Mesenchymal stem cell (in vitro differentiated cells and primary cell): ENCODE measurements at regions not wholly inside any gene's neighbourhood (a gene's known extent, or its start where the extent isn't known, plus 50 kb on each side); places are given as distances from the start of the nearest gene placed in this dataset.

Experiments used
- DNase-seq: peaks from one replicate; pipeline ENCODE4 v3.0.0-alpha.2; 2013
- H2AFZ ChIP-seq: one replicate; pipeline ENCODE4 v1.6.1; 2013; ENCODE audit warnings: low read depth, mild to moderate bottlenecking, control low read depth, inconsistent platforms, low read length, moderate library complexity
- H2AK5ac ChIP-seq: 2 replicates; pipeline ENCODE4 v1.6.1; 2013; ENCODE audit warnings: low read length, moderate library complexity, mild to moderate bottlenecking, inconsistent platforms; ENCODE audit not compliant: severe bottlenecking
- H2BK120ac ChIP-seq: one replicate; pipeline ENCODE4 v1.6.1; 2013; ENCODE audit warnings: low read depth, mild to moderate bottlenecking, inconsistent platforms, low read length, moderate library complexity
- H2BK12ac ChIP-seq, 2 experiments: one replicate each; pipeline ENCODE4 v1.6.1; 2013; ENCODE audit warnings: inconsistent platforms in 2 of 2, low read length in 2 of 2, mild to moderate bottlenecking in 2 of 2, moderate library complexity in 2 of 2, control low read depth in 1 of 2
- H2BK15ac ChIP-seq: one replicate; pipeline ENCODE4 v1.6.1; 2013; ENCODE audit warnings: mild to moderate bottlenecking, low read depth, inconsistent platforms; ENCODE audit not compliant: poor library complexity, severe bottlenecking
- H2BK5ac ChIP-seq: 2 replicates; pipeline ENCODE4 v1.6.1; 2013; ENCODE audit warnings: low read depth, mild to moderate bottlenecking, low read length, control low read depth, inconsistent platforms; ENCODE audit not compliant: poor library complexity, severe bottlenecking
- H3K14ac ChIP-seq, 2 experiments: one replicate each; pipeline ENCODE4 v1.6.1; 2013; ENCODE audit warnings: inconsistent platforms in 2 of 2, low read length in 2 of 2, control low read depth in 1 of 2, mild to moderate bottlenecking in 1 of 2, moderate library complexity in 1 of 2
- H3K18ac ChIP-seq, 2 experiments: one replicate each; pipeline ENCODE4 v1.6.1; 2013; ENCODE audit warnings: inconsistent platforms in 2 of 2, low read length in 2 of 2, control low read depth in 1 of 2, low read depth in 1 of 2, mild to moderate bottlenecking in 1 of 2
- H3K23ac ChIP-seq, 2 experiments: one replicate each; pipeline ENCODE4 v1.6.1; 2013; ENCODE audit warnings: inconsistent platforms in 2 of 2, low read length in 2 of 2, mild to moderate bottlenecking in 2 of 2, moderate library complexity in 2 of 2, control low read depth in 1 of 2
- H3K27ac ChIP-seq: 2 replicates; pipeline ENCODE4 v1.5.1; 2013; ENCODE audit warnings: mild to moderate bottlenecking, moderate library complexity, low read length, control low read depth, inconsistent platforms; ENCODE audit not compliant: poor library complexity, severe bottlenecking
- H3K27me3 ChIP-seq, 2 experiments: 2 replicates each; pipeline versions ENCODE4 v1.6.1 to v1.7.0; 2013; ENCODE audit warnings: low read length in 2 of 2, mild to moderate bottlenecking in 2 of 2, moderate library complexity in 2 of 2, control low read depth in 1 of 2, inconsistent platforms in 1 of 2; ENCODE audit not compliant: control insufficient read depth in 1 of 2, insufficient read depth in 1 of 2
- H3K36me3 ChIP-seq, 2 experiments: 2 replicates each; pipeline versions ENCODE4 v1.6.1 to v1.7.0; 2013; ENCODE audit warnings: low read length in 2 of 2, control low read depth in 1 of 2, inconsistent platforms in 1 of 2, low read depth in 1 of 2, mild to moderate bottlenecking in 1 of 2; ENCODE audit not compliant: insufficient read depth in 2 of 2, control insufficient read depth in 1 of 2
- H3K4ac ChIP-seq, 2 experiments: one replicate each; pipeline ENCODE4 v1.6.1; 2013; ENCODE audit warnings: inconsistent platforms in 2 of 2, low read length in 2 of 2, mild to moderate bottlenecking in 2 of 2, moderate library complexity in 2 of 2, control low read depth in 1 of 2, low read depth in 1 of 2
- H3K4me1 ChIP-seq: 2 replicates; pipeline ENCODE4 v1.6.1; 2013; ENCODE audit warnings: low read depth, low read length, control low read depth; ENCODE audit not compliant: control insufficient read depth, insufficient read depth
- H3K4me2 ChIP-seq: 2 replicates; pipeline ENCODE4 v1.6.1; 2013; ENCODE audit warnings: low read length, mild to moderate bottlenecking, inconsistent platforms; ENCODE audit not compliant: poor library complexity, severe bottlenecking
- H3K4me3 ChIP-seq, 2 experiments: 2 replicates each; pipeline versions ENCODE4 v1.5.1 to v1.7.0; 2013; ENCODE audit warnings: low read length in 2 of 2, mild to moderate bottlenecking in 2 of 2, control low read depth in 1 of 2, low read depth in 1 of 2; ENCODE audit not compliant: insufficient read depth in 1 of 2
- H3K79me1 ChIP-seq: replicated peaks from 2 replicates; pipeline ENCODE4 v1.6.1; 2013; ENCODE audit warnings: mild to moderate bottlenecking, control low read depth, low read length, inconsistent platforms; ENCODE audit not compliant: poor library complexity, severe bottlenecking
- H3K9ac ChIP-seq: 2 replicates; pipeline ENCODE4 v1.7.0; 2013; ENCODE audit warnings: mild to moderate bottlenecking, low read length, moderate library complexity
- H3K9me3 ChIP-seq: 2 replicates; pipeline ENCODE4 v1.7.0; 2013; ENCODE audit warnings: mild to moderate bottlenecking, low read length; ENCODE audit not compliant: control insufficient read depth
- H4K8ac ChIP-seq: one replicate; pipeline ENCODE4 v1.6.1; 2013; ENCODE audit warnings: inconsistent platforms, mild to moderate bottlenecking, low read length, moderate library complexity
- H4K91ac ChIP-seq: one replicate; pipeline ENCODE4 v1.6.1; 2013; ENCODE audit warnings: mild to moderate bottlenecking, low read length, inconsistent platforms
- WGBS: methylation state at CpG from one replicate; pipeline ENCODE4 v1.1.7; 2013; ENCODE audit warnings: mixed read lengths; 5-methylcytosine and 5-hydroxymethylcytosine counted together

DNA sequence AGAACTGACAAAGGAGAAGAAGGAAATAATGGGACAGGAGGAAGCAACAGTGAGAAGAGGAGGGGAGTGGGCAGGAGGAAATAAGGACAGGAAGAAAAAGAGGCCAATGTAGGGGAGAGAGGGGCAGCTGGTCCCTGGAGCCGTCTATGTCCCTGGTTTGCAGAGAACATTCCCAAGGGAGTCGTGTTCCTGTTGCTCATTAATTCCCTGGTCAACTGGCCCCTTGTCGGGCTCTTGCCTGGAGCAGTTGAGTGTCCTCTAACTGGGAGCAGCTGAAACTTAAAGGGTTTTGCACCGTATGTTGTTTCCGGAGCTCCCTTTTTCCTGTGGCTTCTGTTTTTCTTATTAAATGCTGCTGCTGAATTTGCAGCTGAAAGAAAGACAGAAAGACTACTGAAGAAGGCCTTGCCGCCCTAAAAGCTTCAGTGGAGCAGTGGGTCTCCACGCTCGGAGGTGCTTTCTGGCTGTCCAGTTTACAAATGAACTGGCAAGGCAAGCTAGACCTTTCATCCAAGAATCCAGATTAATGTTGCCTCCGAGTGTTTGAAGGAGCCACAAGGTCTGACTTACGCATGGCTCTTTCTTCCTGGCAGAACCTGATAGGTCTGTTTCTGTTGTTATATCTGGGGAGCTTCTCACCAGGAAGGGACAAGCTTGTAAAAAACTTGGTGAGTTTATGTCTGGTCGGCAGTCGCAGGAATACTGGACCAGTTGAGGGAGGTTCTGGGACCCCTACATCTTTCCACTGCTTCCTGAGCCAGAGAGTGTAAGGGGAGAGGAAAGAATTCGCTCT is 146.2 kb upstream of the RFLNA start:
- no peaks in the 10 kb centered on the region for H3K4me1 ChIP-seq
- no peak overlapping the region for H3K23ac ChIP-seq
- H3K18ac ChIP-seq = no peak overlapping the region
- H3K4me3 ChIP-seq = no peak overlapping the region
- H2BK5ac ChIP-seq = no peak overlapping the region
- H3K4me2 ChIP-seq = no peak overlapping the region
- peaks cover 21 to 25% of the 10 kb centered on the region in 2 experiments for H3K27me3 ChIP-seq
- H3K9ac ChIP-seq = no peak overlapping the region
- H3K79me1 ChIP-seq = no peaks in the 10 kb centered on the region
- H4K91ac ChIP-seq = no peak overlapping the region
- no peaks in the 10 kb centered on the region for H3K36me3 ChIP-seq
- H2BK15ac ChIP-seq = no peak overlapping the region
- peaks cover 3% of the 10 kb centered on the region for H3K9me3 ChIP-seq
- no peak overlapping the region for H3K27ac ChIP-seq
- H2AK5ac ChIP-seq = no peak overlapping the region
- 73% methylated on average over 13 of the region's 13 CpGs for WGBS
- no peak for DNase-seq
- H2BK120ac ChIP-seq = no peak overlapping the region
- H3K4ac ChIP-seq = no peak overlapping the region
- no peak overlapping the region for H4K8ac ChIP-seq
- no peak overlapping the region for H2AFZ ChIP-seq
- no peak overlapping the region for H2BK12ac ChIP-seq
- no peak overlapping the region for H3K14ac ChIP-seq

DNA sequence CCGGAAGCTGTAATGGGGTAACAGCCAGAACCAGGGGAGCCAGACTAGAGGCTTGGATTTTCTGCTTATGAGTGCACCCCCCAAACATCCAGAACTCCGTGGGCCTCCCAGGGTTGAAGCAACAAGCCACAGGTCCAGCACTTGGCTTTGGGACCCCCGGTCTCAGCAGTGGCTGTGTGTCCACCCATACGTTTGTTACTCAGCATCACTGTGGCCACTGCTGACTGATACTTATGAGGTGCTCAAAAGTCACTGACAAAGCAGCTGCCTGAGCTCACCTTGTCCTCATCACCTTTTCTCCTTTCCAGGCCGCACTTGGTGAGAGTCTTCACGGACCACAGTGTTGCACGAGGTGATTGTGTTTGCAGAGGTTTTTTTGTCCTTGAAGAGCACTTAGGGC is 145.6 kb upstream of the RFLNA start:
- Histone ChIP-seq H3K36me3 (no peaks in the 10 kb centered on the region), H2AK5ac (no peak overlapping the region), H3K4ac (no peak overlapping the region), H3K9me3 (peaks cover 3% of the 10 kb centered on the region), H3K27ac (no peak overlapping the region), H2BK12ac (no peak overlapping the region), H4K8ac (peak overlapping the region; percentile 13), H3K79me1 (no peaks in the 10 kb centered on the region), H3K4me3 (no peak overlapping the region), H3K18ac (no peak overlapping the region), H2BK15ac (no peak overlapping the region), H2BK120ac (no peak overlapping the region), H3K4me1 (no peaks in the 10 kb centered on the region), H3K4me2 (no peak overlapping the region), H3K14ac (no peak overlapping the region), H3K23ac (no peak overlapping the region), H3K9ac (no peak overlapping the region), H2BK5ac (no peak overlapping the region), H4K91ac (no peak overlapping the region), H2AFZ (no peak overlapping the region), H3K27me3 (peaks cover 21 to 25% of the 10 kb centered on the region in 2 experiments)
- 92% methylated on average over 7 of the region's 7 CpGs for WGBS
- no peak for DNase-seq

DNA sequence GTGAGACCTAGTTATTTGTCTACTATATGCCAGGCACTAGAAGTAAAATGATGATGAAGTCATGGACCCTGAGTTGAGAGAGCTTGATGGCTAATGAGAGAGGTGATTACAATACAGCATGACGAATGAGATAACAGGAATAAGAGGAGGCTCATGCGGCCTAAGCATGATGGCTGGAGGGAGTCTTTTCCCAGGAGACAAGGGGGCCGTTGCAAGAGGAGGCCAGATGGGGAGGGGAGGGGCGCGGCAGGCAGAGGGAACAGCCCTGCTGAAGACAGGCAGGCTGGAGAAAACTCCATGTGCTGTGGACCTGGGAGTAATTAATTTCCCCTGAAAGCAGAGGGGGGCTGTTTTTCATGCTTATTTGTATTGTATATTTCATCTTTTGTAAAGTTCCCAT is 144.7 kb upstream of the RFLNA start:
- Histone ChIP-seq H3K36me3 (no peaks in the 10 kb centered on the region), H2AFZ (no peak overlapping the region), H3K23ac (no peak overlapping the region), H3K4ac (no peak overlapping the region), H4K91ac (no peak overlapping the region), H3K9ac (no peak overlapping the region), H3K18ac (no peak overlapping the region), H3K14ac (peak overlapping the region in 1 of 2 experiments; percentile 23), H2BK12ac (no peak overlapping the region), H3K4me3 (no peak overlapping the region), H3K4me2 (no peak overlapping the region), H2AK5ac (no peak overlapping the region), H3K27ac (no peak overlapping the region), H3K27me3 (peaks cover 21 to 25% of the 10 kb centered on the region in 2 experiments), H2BK5ac (no peak overlapping the region), H3K79me1 (no peaks in the 10 kb centered on the region), H3K9me3 (peaks cover 3% of the 10 kb centered on the region), H2BK120ac (no peak overlapping the region), H4K8ac (no peak overlapping the region), H3K4me1 (no peaks in the 10 kb centered on the region), H2BK15ac (no peak overlapping the region)
- no peak for DNase-seq
- WGBS = 66% methylated on average over 5 of the region's 5 CpGs

DNA sequence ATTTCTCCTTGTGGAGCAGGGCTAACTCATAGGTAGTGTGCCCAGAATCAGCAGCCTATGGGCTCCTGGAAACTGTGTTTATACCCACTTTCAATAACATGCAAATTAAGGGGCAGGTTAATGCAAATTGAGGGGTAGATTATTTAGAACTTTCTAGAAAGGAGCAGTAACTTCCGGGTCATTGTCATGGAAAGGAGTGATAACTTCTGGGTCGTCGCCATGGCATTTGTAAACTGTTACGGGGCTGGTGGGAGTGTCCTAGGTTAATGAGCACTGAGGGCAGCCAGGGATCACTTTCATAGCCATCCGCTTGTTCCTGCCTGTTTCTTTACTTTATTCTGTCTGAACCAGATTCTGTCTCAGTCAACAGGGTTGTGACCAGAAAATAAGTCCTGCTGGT is 143.3 kb upstream of the RFLNA start:
- no peak overlapping the region for H2AFZ ChIP-seq
- no peak overlapping the region for H3K4me2 ChIP-seq
- peaks cover 21 to 25% of the 10 kb centered on the region in 2 experiments for H3K27me3 ChIP-seq
- no peak overlapping the region for H2BK15ac ChIP-seq
- no peak overlapping the region for H3K23ac ChIP-seq
- H3K18ac ChIP-seq = no peak overlapping the region
- H3K14ac ChIP-seq = no peak overlapping the region
- no peaks in the 10 kb centered on the region for H3K36me3 ChIP-seq
- no peak overlapping the region for H3K4ac ChIP-seq
- H2AK5ac ChIP-seq = no peak overlapping the region
- H3K9me3 ChIP-seq = peaks cover 3% of the 10 kb centered on the region
- no peak for DNase-seq
- no peaks in the 10 kb centered on the region for H3K4me1 ChIP-seq
- no peak overlapping the region for H2BK120ac ChIP-seq
- H4K8ac ChIP-seq = no peak overlapping the region
- no peak overlapping the region for H2BK5ac ChIP-seq
- no peak overlapping the region for H3K27ac ChIP-seq
- no peaks in the 10 kb centered on the region for H3K79me1 ChIP-seq
- no peak overlapping the region for H3K4me3 ChIP-seq
- H4K91ac ChIP-seq = no peak overlapping the region
- no peak overlapping the region for H2BK12ac ChIP-seq
- no peak overlapping the region for H3K9ac ChIP-seq
- WGBS = 72% methylated on average over 5 of the region's 5 CpGs
